CD14-positive monocyte (primary cell): ENCODE measurements at regions not wholly inside any gene's neighbourhood (a gene's known extent, or its start where the extent isn't known, plus 50 kb on each side); places are given as distances from the start of the nearest gene placed in this dataset.

Experiments used
- DNase-seq, 3 donors: peaks; one replicate each; pipeline ENCODE4 v3.0.0-alpha.2; 2011 to 2022
- H2AFZ ChIP-seq: 2 replicates; pipeline ENCODE4 v1.6.0; 2012; ENCODE audit warnings: mild to moderate bottlenecking, low read depth, low read length, inconsistent platforms; ENCODE audit not compliant: insufficient read depth, poor library complexity, severe bottlenecking
- H3K27ac ChIP-seq, 2 donors: 1 replicate in 1 of 2; 2 replicates in 1 of 2; pipeline ENCODE4 v1.5.1; 2012 to 2013; ENCODE audit warnings: low read length in 2 of 2, control low read depth in 1 of 2, inconsistent platforms in 1 of 2, low read depth in 1 of 2, mild to moderate bottlenecking in 1 of 2
- H3K27me3 ChIP-seq, 2 donors: one replicate each; pipeline versions ENCODE4 v1.6.0 to v1.6.1; 2011 to 2013; ENCODE audit warnings: low read length in 2 of 2; ENCODE audit not compliant: control insufficient read depth in 2 of 2, insufficient read depth in 2 of 2
- H3K36me3 ChIP-seq, 2 donors: replicated peaks in 1 of 2; 1 replicate in 1 of 2; 2 replicates in 1 of 2; pipeline versions ENCODE4 v1.5.1 to v1.6.1; 2012 to 2013; ENCODE audit warnings: low read length in 2 of 2, control low read depth in 1 of 2, inconsistent platforms in 1 of 2, mild to moderate bottlenecking in 1 of 2; ENCODE audit not compliant: insufficient read depth in 2 of 2, control insufficient read depth in 1 of 2
- H3K4me1 ChIP-seq, 2 donors: 1 replicate in 1 of 2; 2 replicates in 1 of 2; pipeline versions ENCODE4 v1.5.1 to v1.6.1; 2012 to 2013; ENCODE audit warnings: low read length in 2 of 2, control low read depth in 1 of 2, inconsistent platforms in 1 of 2, mild to moderate bottlenecking in 1 of 2, moderate library complexity in 1 of 2; ENCODE audit not compliant: insufficient read depth in 2 of 2, control insufficient read depth in 1 of 2
- H3K4me2 ChIP-seq: replicated peaks from 2 replicates; pipeline ENCODE3; 2012; ENCODE audit warnings: low read length, moderate library complexity, mild to moderate bottlenecking; ENCODE audit not compliant: poor library complexity, severe bottlenecking; ENCODE audit errors: extremely low read depth
- H3K4me3 ChIP-seq, 3 experiments: fragments of 200-600 bp in 1 of 3; sonication (generic) in 1 of 3; replicated peaks in 1 of 3; 1 replicate in 2 of 3; 2 replicates in 1 of 3; pipeline ENCODE4 v1.5.1; 2011 to 2013; ENCODE audit warnings: low read length in 3 of 3, mild to moderate bottlenecking in 3 of 3, control low read depth in 2 of 3, low read depth in 2 of 3, inconsistent platforms in 1 of 3, moderate library complexity in 1 of 3
- H3K79me2 ChIP-seq: 2 replicates; pipeline ENCODE4 v1.6.0; 2012; ENCODE audit warnings: mild to moderate bottlenecking, control low read depth, inconsistent platforms, low read length, moderate library complexity; ENCODE audit not compliant: insufficient read depth
- H3K9ac ChIP-seq: 2 replicates; pipeline ENCODE4 v1.6.0; 2017; ENCODE audit warnings: low read length, mild to moderate bottlenecking; ENCODE audit not compliant: insufficient read depth, poor library complexity, severe bottlenecking
- H3K9me3 ChIP-seq, 2 donors: replicated peaks in 1 of 2; 1 replicate in 1 of 2; 2 replicates in 1 of 2; pipeline versions ENCODE4 v1.5.1 to v1.6.1; 2012 to 2013; ENCODE audit warnings: low read length in 2 of 2, control low read depth in 1 of 2; ENCODE audit not compliant: control insufficient read depth in 1 of 2, insufficient read depth in 1 of 2
- H4K20me1 ChIP-seq: 2 replicates; pipeline ENCODE4 v1.6.0; 2012; ENCODE audit warnings: mild to moderate bottlenecking, low read length, control low read depth, moderate library complexity; ENCODE audit not compliant: insufficient read depth
- H3K27ac Mint-ChIP-seq, 7 donors: one replicate each; pipeline ENCODE4 v1.8.0; 2020; ENCODE audit warnings: mild to moderate bottlenecking in 7 of 7, mixed read lengths in 7 of 7, moderate library complexity in 6 of 7, inconsistent platforms in 2 of 7
- H3K27me3 Mint-ChIP-seq, 3 donors: one replicate each; pipeline ENCODE4 v1.8.0; 2021 to 2022; ENCODE audit warnings: low read depth in 3 of 3, mild to moderate bottlenecking in 3 of 3, mixed read lengths in 3 of 3, moderate library complexity in 3 of 3, inconsistent platforms in 1 of 3
- H3K36me3 Mint-ChIP-seq, 2 donors: one replicate each; pipeline ENCODE4 v1.8.0; 2020; ENCODE audit warnings: mixed read lengths in 2 of 2, inconsistent platforms in 1 of 2, mild to moderate bottlenecking in 1 of 2
- H3K4me1 Mint-ChIP-seq: one replicate; pipeline ENCODE4 v1.8.0; 2020; ENCODE audit warnings: mild to moderate bottlenecking, mixed read lengths
- H3K4me3 Mint-ChIP-seq, 2 donors: one replicate each; pipeline ENCODE4 v1.8.0; 2020; ENCODE audit warnings: mild to moderate bottlenecking in 2 of 2, mixed read lengths in 2 of 2, moderate library complexity in 1 of 2
- H3K9me3 Mint-ChIP-seq, 7 donors: one replicate each; pipeline ENCODE4 v1.8.0; 2020 to 2022; ENCODE audit warnings: mixed read lengths in 7 of 7, mild to moderate bottlenecking in 6 of 7, moderate library complexity in 6 of 7, inconsistent platforms in 2 of 7
- WGBS: methylation state at CpG from one replicate; pipeline ENCODE4 v1.1.5; 2013; ENCODE audit warnings: missing lambda C conversion rate; ENCODE audit not compliant: insufficient coverage; 5-methylcytosine and 5-hydroxymethylcytosine counted together
- intact Hi-C, 2 donors: fragments of 100-400 bp; cut with micrococcal nuclease; formaldehyde crosslinking; loops; one replicate each; pipeline versions ENCODE4 v1.15.0 to v1.15.1; 2023
- TF ChIP-seq, protein P1 (sequence below): fragments of 200-600 bp; IDR thresholded peaks from one replicate; pipeline ENCODE4 v1.8.0; 2022; ENCODE audit warnings: antibody characterized with exemption, mild to moderate bottlenecking

- TF ChIP-seq, protein P1, sequence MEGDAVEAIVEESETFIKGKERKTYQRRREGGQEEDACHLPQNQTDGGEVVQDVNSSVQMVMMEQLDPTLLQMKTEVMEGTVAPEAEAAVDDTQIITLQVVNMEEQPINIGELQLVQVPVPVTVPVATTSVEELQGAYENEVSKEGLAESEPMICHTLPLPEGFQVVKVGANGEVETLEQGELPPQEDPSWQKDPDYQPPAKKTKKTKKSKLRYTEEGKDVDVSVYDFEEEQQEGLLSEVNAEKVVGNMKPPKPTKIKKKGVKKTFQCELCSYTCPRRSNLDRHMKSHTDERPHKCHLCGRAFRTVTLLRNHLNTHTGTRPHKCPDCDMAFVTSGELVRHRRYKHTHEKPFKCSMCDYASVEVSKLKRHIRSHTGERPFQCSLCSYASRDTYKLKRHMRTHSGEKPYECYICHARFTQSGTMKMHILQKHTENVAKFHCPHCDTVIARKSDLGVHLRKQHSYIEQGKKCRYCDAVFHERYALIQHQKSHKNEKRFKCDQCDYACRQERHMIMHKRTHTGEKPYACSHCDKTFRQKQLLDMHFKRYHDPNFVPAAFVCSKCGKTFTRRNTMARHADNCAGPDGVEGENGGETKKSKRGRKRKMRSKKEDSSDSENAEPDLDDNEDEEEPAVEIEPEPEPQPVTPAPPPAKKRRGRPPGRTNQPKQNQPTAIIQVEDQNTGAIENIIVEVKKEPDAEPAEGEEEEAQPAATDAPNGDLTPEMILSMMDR: no peak
- DNase-seq: no peak
- no peaks in the 10 kb centered on the region for H3K27me3 ChIP-seq
- H3K79me2 ChIP-seq: no peaks in the 10 kb centered on the region
- H3K36me3 ChIP-seq: no peaks in the 10 kb centered on the region
- Mint-ChIP-seq H3K4me1 (no peaks in the 10 kb centered on the region), H3K36me3 (no peaks in the 10 kb centered on the region), H3K9me3 (peaks cover 0 to 5% (median 1%) of the 10 kb centered on the region in 7 donors), H3K27ac (no peak overlapping the region), H3K27me3 (no peaks in the 10 kb centered on the region), H3K4me3 (no peak overlapping the region)
- H4K20me1 ChIP-seq: no peaks in the 10 kb centered on the region
- H3K27ac ChIP-seq: no peak overlapping the region
- no peak overlapping the region for H3K4me2 ChIP-seq
- H3K4me3 ChIP-seq: no peak overlapping the region
- H2AFZ ChIP-seq: no peak overlapping the region
- H3K9ac ChIP-seq: no peak overlapping the region
- H3K9me3 ChIP-seq: peaks cover 0 to 2% of the 10 kb centered on the region in 2 donors
- intact Hi-C loops: no loop called here
- no peaks in the 10 kb centered on the region for H3K4me1 ChIP-seq
These were observed 913.4 kb downstream of the TLE1 start for GRCh38 chr9:80775971-80776370.

DNA sequence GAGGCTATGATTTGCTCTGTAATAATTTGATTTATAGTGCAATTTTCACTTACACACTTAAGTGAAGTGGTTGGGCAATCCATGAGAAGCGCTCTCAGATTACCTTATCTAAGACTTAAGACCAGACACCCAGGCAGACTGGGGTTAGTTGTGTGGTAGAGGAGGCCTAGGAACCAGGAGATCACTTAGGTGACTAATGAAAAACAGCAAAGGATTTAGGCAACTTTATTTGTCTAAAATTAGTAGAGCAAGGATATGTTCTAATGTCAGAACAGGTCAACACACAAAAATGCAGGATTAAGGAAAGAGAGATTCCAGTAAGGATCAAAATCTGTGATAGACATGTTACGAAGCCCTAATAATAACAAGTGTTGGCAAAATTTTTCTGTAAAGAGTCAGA lies 913.8 kb downstream of the TLE1 start:
- H3K9ac ChIP-seq: no peak overlapping the region
- H4K20me1 ChIP-seq: no peaks in the 10 kb centered on the region
- Mint-ChIP-seq H3K4me3 (no peak overlapping the region), H3K27ac (no peak overlapping the region), H3K27me3 (no peaks in the 10 kb centered on the region), H3K4me1 (no peaks in the 10 kb centered on the region), H3K36me3 (no peaks in the 10 kb centered on the region), H3K9me3 (peaks cover 0 to 5% (median 1%) of the 10 kb centered on the region in 7 donors)
- no peak overlapping the region for H3K4me3 ChIP-seq
- intact Hi-C loops: no loop called here
- TF ChIP-seq, protein P1: no peak
- H3K36me3 ChIP-seq: no peaks in the 10 kb centered on the region
- no peaks in the 10 kb centered on the region for H3K4me1 ChIP-seq
- H3K27me3 ChIP-seq: no peaks in the 10 kb centered on the region
- no peak for DNase-seq
- WGBS: no CpG with 5 or more reads among the region's 2 CpGs
- H2AFZ ChIP-seq: no peak overlapping the region
- no peaks in the 10 kb centered on the region for H3K79me2 ChIP-seq
- peaks cover 0 to 2% of the 10 kb centered on the region in 2 donors for H3K9me3 ChIP-seq
- no peak overlapping the region for H3K4me2 ChIP-seq
- no peak overlapping the region for H3K27ac ChIP-seq
